Endothelial cell of umbilical vein (primary cell): ENCODE measurements at regions not wholly inside any gene's neighbourhood (a gene's known extent, or its start where the extent isn't known, plus 50 kb on each side); places are given as distances from the start of the nearest gene placed in this dataset.

Experiments used
- EZH2 ChIP-seq: IDR thresholded peaks from 2 replicates; pipeline ENCODE4 v1.6.1; 2012; ENCODE audit warnings: borderline replicate concordance, low read depth, mild to moderate bottlenecking, moderate library complexity, low read length, inconsistent platforms; ENCODE audit not compliant: severe bottlenecking
- FOS ChIP-seq: IDR thresholded peaks from 2 replicates; pipeline ENCODE4 v1.6.1; 2011; ENCODE audit warnings: mild to moderate bottlenecking, low read length, moderate library complexity, borderline replicate concordance; ENCODE audit not compliant: insufficient read depth
- MYC ChIP-seq: IDR thresholded peaks from one replicate; pipeline ENCODE4 v1.6.1; 2011; ENCODE audit warnings: mild to moderate bottlenecking, low read depth, low read length
- TF ChIP-seq, protein P1 (sequence below), 2 donors: IDR thresholded peaks; 1 replicate in 1 of 2; 2 replicates in 1 of 2; pipeline ENCODE4 v1.5.1; 2011; ENCODE audit warnings: low read length in 2 of 2, mild to moderate bottlenecking in 2 of 2, moderate library complexity in 2 of 2, control low read depth in 1 of 2, inconsistent platforms in 1 of 2, low read depth in 1 of 2; ENCODE audit not compliant: insufficient read depth in 1 of 2; ENCODE audit errors: extremely low read depth in 1 of 2

DNA sequence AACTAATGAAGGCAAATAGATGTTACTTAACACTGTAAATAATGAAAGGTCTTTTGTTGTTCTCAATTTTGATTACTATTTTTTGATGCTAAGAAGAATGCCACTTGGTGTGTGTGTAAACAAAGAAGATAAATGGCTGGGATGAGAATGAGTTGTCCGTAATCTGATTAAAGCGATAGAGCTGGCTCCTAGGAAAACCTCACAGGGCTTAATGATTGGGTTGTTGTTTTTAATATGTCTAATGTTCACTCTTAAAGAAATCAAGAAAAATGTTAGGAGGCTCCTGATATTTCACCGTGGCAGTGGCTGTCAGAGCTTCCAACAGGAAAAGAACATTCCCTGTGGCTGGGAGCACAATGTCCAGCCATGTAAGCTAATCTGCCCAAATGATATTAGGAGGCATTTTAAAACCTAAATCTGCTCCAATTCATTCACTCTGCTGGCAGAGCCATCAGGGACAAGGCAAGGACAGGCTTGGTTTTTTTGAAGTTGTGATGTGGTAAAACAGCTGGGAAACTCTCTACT, 243.9 kb downstream of the SNX10 start:
- TF ChIP-seq, protein P1, sequence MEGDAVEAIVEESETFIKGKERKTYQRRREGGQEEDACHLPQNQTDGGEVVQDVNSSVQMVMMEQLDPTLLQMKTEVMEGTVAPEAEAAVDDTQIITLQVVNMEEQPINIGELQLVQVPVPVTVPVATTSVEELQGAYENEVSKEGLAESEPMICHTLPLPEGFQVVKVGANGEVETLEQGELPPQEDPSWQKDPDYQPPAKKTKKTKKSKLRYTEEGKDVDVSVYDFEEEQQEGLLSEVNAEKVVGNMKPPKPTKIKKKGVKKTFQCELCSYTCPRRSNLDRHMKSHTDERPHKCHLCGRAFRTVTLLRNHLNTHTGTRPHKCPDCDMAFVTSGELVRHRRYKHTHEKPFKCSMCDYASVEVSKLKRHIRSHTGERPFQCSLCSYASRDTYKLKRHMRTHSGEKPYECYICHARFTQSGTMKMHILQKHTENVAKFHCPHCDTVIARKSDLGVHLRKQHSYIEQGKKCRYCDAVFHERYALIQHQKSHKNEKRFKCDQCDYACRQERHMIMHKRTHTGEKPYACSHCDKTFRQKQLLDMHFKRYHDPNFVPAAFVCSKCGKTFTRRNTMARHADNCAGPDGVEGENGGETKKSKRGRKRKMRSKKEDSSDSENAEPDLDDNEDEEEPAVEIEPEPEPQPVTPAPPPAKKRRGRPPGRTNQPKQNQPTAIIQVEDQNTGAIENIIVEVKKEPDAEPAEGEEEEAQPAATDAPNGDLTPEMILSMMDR (IDR thresholded peaks at IDR 0.05; ENCODE audit: extremely low read depth in 1 of 2, insufficient read depth in 1 of 2, low read depth in 1 of 2, low read length in 2 of 2): no peak
- TF ChIP-seq EZH2 (no peak), MYC (no peak), FOS (no peak)
